ENCODE measurements at regions not wholly inside any gene's neighbourhood (a gene's known extent, or its start where the extent isn't known, plus 50 kb on each side); places are given as distances from the start of the nearest gene placed in this dataset.

DNA sequence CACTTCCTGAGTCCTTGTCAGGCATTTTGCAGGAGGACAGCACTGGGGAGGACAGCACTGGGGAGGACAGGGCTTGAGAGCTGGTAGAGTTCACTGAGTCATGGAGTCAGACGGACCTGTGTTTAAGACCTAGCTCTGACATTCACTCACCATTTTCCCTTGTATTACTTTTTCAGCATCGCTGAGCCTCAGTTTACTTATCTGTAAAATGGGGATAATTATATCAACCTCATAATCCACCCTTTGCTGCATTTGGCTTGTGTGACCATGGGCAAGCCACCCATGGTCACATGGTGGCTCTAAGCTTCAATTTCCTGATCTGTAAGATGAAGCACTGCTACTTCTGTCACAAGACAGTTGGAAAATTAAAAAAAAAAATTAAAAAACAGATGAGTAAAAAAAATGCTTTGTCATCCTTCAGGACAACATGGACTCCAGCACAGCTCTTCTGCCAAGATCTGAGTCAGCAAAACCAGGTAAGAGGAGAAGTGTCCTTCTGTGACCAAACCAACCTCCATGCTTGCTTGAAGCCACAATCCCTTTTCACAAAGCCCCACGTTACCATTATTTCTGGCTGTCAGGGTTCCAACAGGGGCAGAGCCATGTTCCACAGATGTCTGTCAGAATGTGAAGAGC, 275.5 kb downstream of the RAB28 start:
- TF ChIP-seq POLR2AphosphoS5 (IDR thresholded peaks at IDR 0.05) (no peak), EP300 (IDR thresholded peaks at IDR 0.05; ENCODE audit: low read depth) (no peak), POLR2A (IDR thresholded peaks at IDR 0.05) (no peak)
- TF ChIP-seq, protein P1, sequence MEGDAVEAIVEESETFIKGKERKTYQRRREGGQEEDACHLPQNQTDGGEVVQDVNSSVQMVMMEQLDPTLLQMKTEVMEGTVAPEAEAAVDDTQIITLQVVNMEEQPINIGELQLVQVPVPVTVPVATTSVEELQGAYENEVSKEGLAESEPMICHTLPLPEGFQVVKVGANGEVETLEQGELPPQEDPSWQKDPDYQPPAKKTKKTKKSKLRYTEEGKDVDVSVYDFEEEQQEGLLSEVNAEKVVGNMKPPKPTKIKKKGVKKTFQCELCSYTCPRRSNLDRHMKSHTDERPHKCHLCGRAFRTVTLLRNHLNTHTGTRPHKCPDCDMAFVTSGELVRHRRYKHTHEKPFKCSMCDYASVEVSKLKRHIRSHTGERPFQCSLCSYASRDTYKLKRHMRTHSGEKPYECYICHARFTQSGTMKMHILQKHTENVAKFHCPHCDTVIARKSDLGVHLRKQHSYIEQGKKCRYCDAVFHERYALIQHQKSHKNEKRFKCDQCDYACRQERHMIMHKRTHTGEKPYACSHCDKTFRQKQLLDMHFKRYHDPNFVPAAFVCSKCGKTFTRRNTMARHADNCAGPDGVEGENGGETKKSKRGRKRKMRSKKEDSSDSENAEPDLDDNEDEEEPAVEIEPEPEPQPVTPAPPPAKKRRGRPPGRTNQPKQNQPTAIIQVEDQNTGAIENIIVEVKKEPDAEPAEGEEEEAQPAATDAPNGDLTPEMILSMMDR (IDR thresholded peaks at IDR 0.05) = no peak

Measured in transverse colon (tissue), 4 donors.